Lower leg skin (tissue), 4 donors: ENCODE measurements at regions not wholly inside any gene's neighbourhood (a gene's known extent, or its start where the extent isn't known, plus 50 kb on each side); places are given as distances from the start of the nearest gene placed in this dataset.

Source experiments
- DNase-seq, 2 donors: peaks; one replicate each; pipeline ENCODE4 v3.0.0-alpha.2; 2019; ENCODE audit warnings: low spot score in 2 of 2
- H3K4me3 ChIP-seq: fragments of 200-600 bp; sonication (generic); 2 replicates; pipeline ENCODE4 v1.5.1; 2017; ENCODE audit warnings: mild to moderate bottlenecking, low read depth; ENCODE audit not compliant: poor library complexity, severe bottlenecking
- CTCF ChIP-seq, 3 donors: fragments of 450-650 bp; IDR thresholded peaks; one replicate each; pipeline ENCODE4 v1.5.1; 2016; ENCODE audit warnings: antibody characterized with exemption in 3 of 3, mild to moderate bottlenecking in 3 of 3, moderate library complexity in 2 of 3
- POLR2A ChIP-seq, 2 donors: fragments of 450-650 bp; IDR thresholded peaks; one replicate each; pipeline ENCODE4 v1.6.1; 2016 to 2017; ENCODE audit warnings: antibody characterized with exemption in 2 of 2, mild to moderate bottlenecking in 1 of 2, moderate library complexity in 1 of 2
- WGBS, 2 donors: methylation state at CpG; one replicate each; pipeline ENCODE4 v1.1.5; 2018; 5-methylcytosine and 5-hydroxymethylcytosine counted together
- intact Hi-C: fragments of 100-400 bp; cut with DNase I; formaldehyde crosslinking; loops from one replicate; pipeline ENCODE4 v1.15.0; 2023; ENCODE audit warnings: low total_unique reads

GRCh38 chr7:152571068-152571467, 104.9 kb downstream of the XRCC2 start:
- intact Hi-C loops: no loop called here
- H3K4me3 ChIP-seq: no peak overlapping the region
- 78% methylated on average over 5 to 6 of the region's 6 CpGs for WGBS, 2 donors
- peak in 1 of 2 donors; percentile 58 for DNase-seq
- TF ChIP-seq POLR2A (IDR thresholded peaks at IDR 0.05): no peak
- no peak for TF ChIP-seq CTCF (IDR thresholded peaks at IDR 0.05)

DNA sequence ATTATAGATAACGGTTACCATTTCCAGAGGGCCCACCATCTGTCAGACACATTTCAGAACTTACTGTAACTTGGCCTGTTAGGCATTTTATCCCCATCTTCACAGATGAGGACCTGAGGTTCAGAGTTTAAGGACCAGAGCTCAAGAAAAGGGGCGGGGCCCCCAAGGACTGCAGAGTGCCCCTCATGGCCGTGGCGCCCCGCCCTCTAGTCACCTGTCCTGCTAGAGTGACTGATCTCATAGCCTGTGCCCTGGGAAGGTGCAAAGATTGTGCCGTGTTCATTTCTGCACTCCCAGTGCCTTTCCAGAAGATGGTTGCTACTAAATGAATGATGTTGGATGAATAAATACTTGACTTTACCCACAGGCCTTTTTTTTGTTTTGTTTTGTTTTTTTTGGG, 107.0 kb downstream of the XRCC2 start:
- TF ChIP-seq CTCF (IDR thresholded peaks at IDR 0.05) (no peak), POLR2A (IDR thresholded peaks at IDR 0.05) (no peak)
- 74 to 76% methylated on average over 6 of the region's 6 CpGs for WGBS, 2 donors
- DNase-seq: peak in 1 of 2 donors; percentile 26
- intact Hi-C loops: no loop called here
- H3K4me3 ChIP-seq: no peak overlapping the region

GRCh38 chr7:152565731-152566130, 110.2 kb downstream of the XRCC2 start:
- TF ChIP-seq POLR2A (IDR thresholded peaks at IDR 0.05) (no peak), CTCF (IDR thresholded peaks at IDR 0.05) (no peak)
- 77% methylated on average over 13 of the region's 13 CpGs for WGBS, 2 donors
- no peak overlapping the region for H3K4me3 ChIP-seq
- peak in 1 of 2 donors; percentile 46 for DNase-seq
- intact Hi-C loops: no loop called here

DNA sequence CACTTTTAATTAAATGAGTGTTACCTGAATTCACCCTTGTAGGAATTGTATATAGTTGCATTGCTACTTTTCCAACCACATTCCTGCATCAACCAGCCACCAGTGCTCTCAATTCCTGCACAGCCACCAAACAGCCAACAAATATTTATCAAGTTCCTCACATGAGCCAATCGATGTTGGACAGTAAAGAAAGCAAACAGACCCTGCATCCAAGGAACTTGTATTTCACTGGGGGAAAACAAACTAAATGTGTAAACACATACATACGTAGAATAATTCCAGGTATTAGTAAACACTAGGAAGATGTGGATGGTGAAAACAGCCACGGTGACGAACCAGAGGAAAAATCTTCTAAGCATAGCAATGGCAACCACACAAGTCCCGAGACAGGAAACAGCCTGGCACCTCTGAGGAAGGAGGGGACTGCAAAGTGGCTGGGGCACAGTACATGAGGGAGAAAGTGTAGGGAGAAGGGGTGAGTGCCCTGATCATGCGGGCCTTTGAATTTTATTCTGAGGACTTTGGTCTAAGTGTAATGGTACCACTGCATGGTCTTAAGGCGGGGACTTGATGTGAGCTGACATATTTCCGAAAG, 111.2 kb downstream of the XRCC2 start:
- WGBS, 2 donors: 75 to 77% methylated on average over 8 of the region's 8 CpGs
- peak in 1 of 2 donors; percentile 39 for DNase-seq
- H3K4me3 ChIP-seq: no peak overlapping the region
- intact Hi-C loops: no loop called here
- TF ChIP-seq POLR2A (IDR thresholded peaks at IDR 0.05): no peak
- no peak for TF ChIP-seq CTCF (IDR thresholded peaks at IDR 0.05)

- no peak for TF ChIP-seq CTCF (IDR thresholded peaks at IDR 0.05)
- TF ChIP-seq POLR2A (IDR thresholded peaks at IDR 0.05): no peak
- WGBS, 2 donors: 90 to 91% methylated on average over 20 of the region's 20 CpGs
- no peak overlapping the region for H3K4me3 ChIP-seq
- no peak for DNase-seq
- intact Hi-C loops: no loop called here
These were observed 119.8 kb downstream of the XRCC2 start for GRCh38 chr7:152556013-152556755.
